ENCODE measurements at regions not wholly inside any gene's neighbourhood (a gene's known extent, or its start where the extent isn't known, plus 50 kb on each side); places are given as distances from the start of the nearest gene placed in this dataset.
A peak's percentile ranks its signal among the peaks of the same experiment; 100 is the strongest.

DNA sequence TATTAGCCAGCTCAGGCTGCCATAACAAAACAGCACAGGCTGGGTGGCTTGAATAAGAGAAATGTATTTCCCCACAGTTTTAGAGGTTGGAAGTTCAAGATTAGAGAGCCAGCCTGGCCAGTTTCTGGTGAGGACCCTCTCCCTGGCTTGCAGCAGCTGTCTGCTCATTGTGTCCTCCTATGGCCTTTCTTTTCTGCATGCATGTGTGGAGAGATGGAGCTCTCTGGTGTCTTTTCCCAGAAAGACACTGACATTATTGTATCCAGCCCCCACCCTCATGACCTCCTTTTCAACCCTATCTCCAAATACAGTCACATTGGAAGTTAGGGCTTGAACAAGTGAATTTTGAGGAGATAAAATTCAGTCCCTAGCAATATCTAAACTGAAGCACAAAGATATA, 263.8 kb upstream of the PABPC4L start:
- peak in 1 of 2 experiments; percentile 12 for DNase-seq (ENCODE audit: low read depth in 1 of 2, low spot score in 1 of 2)
- in situ Hi-C loops (cut with HindIII; ENCODE audit: low pct_unique_long_range_greater_than_20kb, low sequenced_read_pairs), result no loop called here
- no peak for TF ChIP-seq JUND (IDR thresholded peaks at IDR 0.05; ENCODE audit: low read depth)

- TF ChIP-seq JUND (IDR thresholded peaks at IDR 0.05; ENCODE audit: low read depth), result no peak
- in situ Hi-C loops (cut with HindIII; ENCODE audit: low pct_unique_long_range_greater_than_20kb, low sequenced_read_pairs), result no loop called here
- DNase-seq (ENCODE audit: low read depth in 1 of 2, low spot score in 1 of 2), result no peak
Observed at GRCh38 chr4:134463771-134464170, 262.2 kb upstream of the PABPC4L start.

DNA sequence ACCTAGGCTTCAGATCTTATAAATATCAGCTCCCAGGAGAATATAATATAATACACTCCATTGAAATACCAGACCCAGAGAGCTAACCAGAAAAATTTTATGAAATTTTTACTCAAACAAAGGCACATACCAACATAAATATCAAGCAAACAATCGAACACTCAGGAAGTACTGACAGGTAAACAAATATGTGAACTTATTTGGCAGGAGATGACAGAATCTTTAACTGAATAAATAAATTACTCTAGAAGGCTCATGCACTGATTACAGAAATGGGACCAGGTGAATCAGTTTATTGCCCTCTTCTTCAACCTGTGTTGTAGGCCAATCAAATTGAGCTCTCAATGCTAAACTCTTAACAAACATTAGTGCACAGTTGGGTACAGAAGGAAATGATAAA, 225.2 kb upstream of the PABPC4L start:
- in situ Hi-C loops (cut with HindIII; ENCODE audit: low pct_unique_long_range_greater_than_20kb, low sequenced_read_pairs), result no loop called here
- DNase-seq (ENCODE audit: low read depth in 1 of 2, low spot score in 1 of 2), result peak in 1 of 2 experiments; percentile 23
- TF ChIP-seq JUND (IDR thresholded peaks at IDR 0.05; ENCODE audit: low read depth), result no peak

DNA sequence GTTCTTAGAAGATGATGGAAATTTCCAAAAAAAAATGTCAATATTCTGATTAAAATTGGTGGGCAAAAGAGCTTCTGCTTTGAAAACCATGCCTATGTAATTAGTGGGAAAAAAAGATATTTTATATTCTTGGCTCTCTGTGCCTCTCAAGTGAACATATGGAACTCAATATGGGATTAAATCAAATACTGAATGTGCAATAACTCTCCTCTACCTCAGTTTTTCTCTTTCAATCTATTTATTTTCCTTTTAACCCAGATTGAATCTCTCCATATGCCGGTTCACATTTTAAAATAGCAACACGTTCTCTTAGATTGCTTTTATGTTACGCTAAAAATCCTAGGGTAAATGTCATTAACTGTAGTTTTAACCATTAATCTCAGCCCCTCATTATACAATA, 224.2 kb upstream of the PABPC4L start:
- in situ Hi-C loops (cut with HindIII; ENCODE audit: low pct_unique_long_range_greater_than_20kb, low sequenced_read_pairs), result no loop called here
- DNase-seq (ENCODE audit: low read depth in 1 of 2, low spot score in 1 of 2), result no peak
- no peak for TF ChIP-seq JUND (IDR thresholded peaks at IDR 0.05; ENCODE audit: low read depth)

DNA sequence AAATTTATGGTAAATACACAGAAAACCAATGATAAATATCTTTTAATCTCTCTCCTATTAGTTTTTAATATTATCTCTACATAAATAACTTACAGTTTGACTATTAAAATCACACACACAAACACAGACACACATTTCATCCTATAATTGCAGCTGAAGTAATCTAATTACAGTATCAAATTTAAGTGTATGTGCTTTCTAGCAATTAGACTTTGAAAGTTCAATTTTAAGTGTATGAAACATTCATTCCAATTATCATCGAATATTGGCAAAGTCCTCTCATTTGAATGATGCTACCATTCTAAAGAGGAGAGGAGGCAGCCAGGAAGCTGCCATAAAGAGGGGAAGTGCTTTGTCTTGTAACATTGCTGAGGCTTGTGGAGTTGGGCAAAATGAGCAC, 221.2 kb upstream of the PABPC4L start:
- in situ Hi-C loops (cut with HindIII; ENCODE audit: low pct_unique_long_range_greater_than_20kb, low sequenced_read_pairs), result no loop called here
- DNase-seq (ENCODE audit: low read depth in 1 of 2, low spot score in 1 of 2), result no peak
- TF ChIP-seq JUND (IDR thresholded peaks at IDR 0.05; ENCODE audit: low read depth), result no peak

DNA sequence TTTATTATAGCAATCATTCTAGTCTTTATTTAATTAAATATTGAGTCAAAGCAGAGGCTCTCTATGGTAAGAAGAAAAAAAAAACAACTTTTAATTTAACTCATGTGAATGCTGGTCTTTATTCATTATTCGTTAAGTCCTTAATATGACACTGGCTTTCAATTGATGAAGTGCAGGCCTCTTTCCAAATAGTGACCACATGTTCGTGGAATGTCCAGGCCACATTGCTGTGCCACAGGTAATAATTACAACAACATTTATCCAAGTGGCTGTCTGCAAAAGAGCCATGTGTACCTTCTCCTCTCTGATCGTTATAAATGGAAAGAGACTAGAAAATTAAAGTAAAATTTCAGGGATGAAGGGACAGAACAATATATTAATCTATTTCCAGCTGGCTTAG, 220.1 kb upstream of the PABPC4L start:
- TF ChIP-seq JUND (IDR thresholded peaks at IDR 0.05; ENCODE audit: low read depth), result no peak
- in situ Hi-C loops (cut with HindIII; ENCODE audit: low pct_unique_long_range_greater_than_20kb, low sequenced_read_pairs), result no loop called here
- peak in 1 of 2 experiments; percentile 2 for DNase-seq (ENCODE audit: low read depth in 1 of 2, low spot score in 1 of 2)

DNA sequence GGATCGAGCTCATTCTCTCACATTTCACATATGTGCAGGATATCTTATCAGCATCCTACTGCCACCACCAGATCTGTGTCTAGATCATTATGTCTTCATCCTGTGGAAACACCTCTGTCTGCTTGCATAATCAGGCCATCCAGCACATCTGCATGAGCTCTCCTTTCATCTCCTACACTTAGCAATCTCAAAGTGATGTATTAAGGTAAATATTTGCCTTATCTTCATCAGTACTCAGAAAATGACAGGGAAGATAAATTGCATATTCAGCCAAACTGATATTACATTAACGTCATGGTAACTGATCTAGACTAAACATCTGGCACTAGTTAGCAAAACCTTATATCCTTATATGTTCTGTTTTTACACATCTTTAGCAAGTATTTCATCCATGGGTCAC, 207.3 kb upstream of the PABPC4L start:
- no peak for TF ChIP-seq JUND (IDR thresholded peaks at IDR 0.05; ENCODE audit: low read depth)
- in situ Hi-C loops (cut with HindIII; ENCODE audit: low pct_unique_long_range_greater_than_20kb, low sequenced_read_pairs), result no loop called here
- DNase-seq (ENCODE audit: low read depth in 1 of 2, low spot score in 1 of 2), result no peak

- DNase-seq (ENCODE audit: low read depth in 1 of 2, low spot score in 1 of 2), result no peak
- in situ Hi-C loops (cut with HindIII; ENCODE audit: low pct_unique_long_range_greater_than_20kb, low sequenced_read_pairs), result no loop called here
- no peak for TF ChIP-seq JUND (IDR thresholded peaks at IDR 0.05; ENCODE audit: low read depth)
Observed at GRCh38 chr4:134401798-134402197, 200.2 kb upstream of the PABPC4L start.

GRCh38 chr4:134393592-134393991, 192.0 kb upstream of the PABPC4L start:
- no peak for DNase-seq (ENCODE audit: low read depth in 1 of 2, low spot score in 1 of 2)
- in situ Hi-C loops (cut with HindIII; ENCODE audit: low pct_unique_long_range_greater_than_20kb, low sequenced_read_pairs), result no loop called here
- no peak for TF ChIP-seq JUND (IDR thresholded peaks at IDR 0.05; ENCODE audit: low read depth)

- in situ Hi-C loops (cut with HindIII; ENCODE audit: low pct_unique_long_range_greater_than_20kb, low sequenced_read_pairs), result no loop called here
- TF ChIP-seq JUND (IDR thresholded peaks at IDR 0.05; ENCODE audit: low read depth), result no peak
Observed at GRCh38 chr4:134390319-134390718, 188.7 kb upstream of the PABPC4L start.

DNA sequence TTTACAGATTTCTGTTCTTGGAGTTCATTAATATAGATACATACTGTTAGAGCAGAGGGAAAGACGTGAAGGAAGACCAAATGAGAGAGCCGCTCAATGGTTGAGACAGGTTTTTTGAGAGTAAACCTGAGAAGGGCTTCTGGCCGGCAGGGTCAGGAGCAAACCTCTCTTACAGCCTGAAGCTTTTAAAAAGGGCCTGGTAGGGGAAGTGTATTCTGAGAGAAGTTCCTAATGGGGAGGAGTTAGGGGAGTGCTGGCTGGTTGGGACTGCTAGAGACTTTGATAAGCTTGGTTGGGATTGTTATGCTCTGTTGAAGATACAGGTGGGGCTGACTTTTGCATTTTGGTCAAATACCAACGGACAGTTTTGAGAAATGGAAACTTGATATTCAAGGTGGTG, 186.8 kb upstream of the PABPC4L start:
- DNase-seq (ENCODE audit: low read depth in 1 of 2, low spot score in 1 of 2), result no peak
- in situ Hi-C loops (cut with HindIII; ENCODE audit: low pct_unique_long_range_greater_than_20kb, low sequenced_read_pairs), result no loop called here
- no peak for TF ChIP-seq JUND (IDR thresholded peaks at IDR 0.05; ENCODE audit: low read depth)

More at GRCh38 chr4:134390319-134390718, 188.7 kb upstream of the PABPC4L start:
- no peak for DNase-seq (ENCODE audit: low read depth in 1 of 2, low spot score in 1 of 2)

DNA sequence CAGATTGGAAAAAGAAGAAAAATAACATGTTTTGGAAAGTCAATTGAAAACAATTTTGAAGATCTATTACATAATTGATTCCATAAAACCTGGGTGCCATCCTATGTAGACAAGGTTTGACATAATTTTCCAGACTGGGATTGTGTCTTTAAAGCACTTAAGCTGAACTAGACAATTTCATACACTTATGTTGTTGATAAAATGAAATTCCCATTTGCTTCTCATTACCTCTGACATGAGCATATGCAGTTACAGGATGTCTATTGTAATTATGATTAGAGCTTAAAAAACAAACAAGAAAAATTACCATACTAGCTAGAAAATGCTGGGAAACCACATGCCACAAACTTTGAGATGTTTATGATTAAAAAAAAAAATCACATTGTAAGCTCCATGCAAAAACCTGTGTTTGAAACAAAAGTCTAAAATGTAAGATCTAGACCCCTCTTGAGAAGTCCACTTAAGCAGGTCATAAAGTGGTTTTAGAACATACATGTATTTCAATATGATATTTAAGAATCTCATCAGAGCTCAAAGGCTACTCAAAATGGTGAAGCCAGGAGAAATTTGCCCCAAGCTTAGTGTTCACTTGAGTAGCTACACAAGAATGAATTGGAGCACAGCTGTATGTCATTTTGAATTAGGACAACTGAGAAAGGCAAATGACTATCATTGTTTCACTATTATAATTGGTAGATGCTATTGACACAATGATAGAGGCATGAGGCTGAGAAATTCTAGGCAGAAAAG, 181.1 kb upstream of the PABPC4L start:
- TF ChIP-seq JUND (IDR thresholded peaks at IDR 0.05; ENCODE audit: low read depth), result no peak
- DNase-seq (ENCODE audit: low read depth in 1 of 2, low spot score in 1 of 2), result no peak
- in situ Hi-C loops (cut with HindIII; ENCODE audit: low pct_unique_long_range_greater_than_20kb, low sequenced_read_pairs), result no loop called here

DNA sequence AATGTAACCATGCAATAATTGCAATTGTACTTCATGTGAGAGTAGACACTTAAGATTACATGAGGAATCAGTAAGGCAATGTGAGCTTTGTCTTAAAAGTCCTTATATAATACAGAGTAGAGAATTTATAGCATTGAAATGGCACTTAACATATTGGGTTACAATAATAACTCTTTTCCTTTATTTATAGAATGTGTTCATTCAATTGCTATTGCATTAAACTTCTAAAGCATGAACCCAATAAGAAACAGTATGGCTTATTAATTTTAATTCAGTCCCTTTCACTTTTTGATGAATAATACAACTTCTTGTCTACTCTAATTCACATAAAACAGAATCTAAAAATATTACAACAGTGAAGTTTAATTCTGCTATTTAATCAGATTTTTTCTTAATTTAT, 174.2 kb upstream of the PABPC4L start:
- no peak for TF ChIP-seq JUND (IDR thresholded peaks at IDR 0.05; ENCODE audit: low read depth)
- in situ Hi-C loops (cut with HindIII; ENCODE audit: low pct_unique_long_range_greater_than_20kb, low sequenced_read_pairs), result no loop called here
- DNase-seq (ENCODE audit: low read depth in 1 of 2, low spot score in 1 of 2), result no peak

- TF ChIP-seq JUND (IDR thresholded peaks at IDR 0.05; ENCODE audit: low read depth), result no peak
- in situ Hi-C loops (cut with HindIII; ENCODE audit: low pct_unique_long_range_greater_than_20kb, low sequenced_read_pairs), result no loop called here
- no peak for DNase-seq (ENCODE audit: low read depth in 1 of 2, low spot score in 1 of 2)
Observed at GRCh38 chr4:134365852-134366251, 164.3 kb upstream of the PABPC4L start.

All from T47D (cell line).